Gastrocnemius medialis (tissue), 4 donors: ENCODE measurements at regions not wholly inside any gene's neighbourhood (a gene's known extent, or its start where the extent isn't known, plus 50 kb on each side); places are given as distances from the start of the nearest gene placed in this dataset.

ENCODE experiments used
- ATAC-seq, 2 donors: fragments of 150-250 bp; one replicate each; pipeline ENCODE4 v1.9.1; 2016
- DNase-seq, 2 donors: peaks; one replicate each; pipeline ENCODE4 v3.0.0-alpha.2; 2019
- H3K27ac ChIP-seq, 4 donors: fragments of 200-600 bp; sonication (generic); 1 replicate in 1 of 4; 2 replicates in 3 of 4; pipeline ENCODE4 v1.5.1; 2016 to 2018; ENCODE audit warnings: mild to moderate bottlenecking in 2 of 4, moderate library complexity in 1 of 4
- H3K27me3 ChIP-seq, 3 donors: fragments of 200-600 bp; sonication (generic) in 2 of 3; 1 replicate in 1 of 3; 2 replicates in 2 of 3; pipeline versions ENCODE4 v1.5.1 to v1.6.0; 2016 to 2019; ENCODE audit warnings: mild to moderate bottlenecking in 1 of 3, moderate library complexity in 1 of 3
- H3K36me3 ChIP-seq, 2 donors: fragments of 200-600 bp; sonication (generic) in 1 of 2; one replicate each; pipeline ENCODE4 v1.5.1; 2017 to 2018
- H3K4me1 ChIP-seq, 2 donors: fragments of 200-600 bp; sonication (generic) in 1 of 2; one replicate each; pipeline ENCODE4 v1.5.1; 2016 to 2017; ENCODE audit warnings: mild to moderate bottlenecking in 2 of 2
- H3K4me3 ChIP-seq, 4 donors: fragments of 200-600 bp; sonication (generic) in 3 of 4; 1 replicate in 1 of 4; 2 replicates in 3 of 4; pipeline ENCODE4 v1.5.1; 2016 to 2019; ENCODE audit warnings: mild to moderate bottlenecking in 2 of 4
- H3K9me3 ChIP-seq, 3 donors: fragments of 200-600 bp; sonication (generic) in 2 of 3; 1 replicate in 1 of 3; 2 replicates in 2 of 3; pipeline ENCODE4 v1.5.1; 2016 to 2019
- CTCF ChIP-seq, 5 experiments: fragments of 450-650 bp in 3 of 5; fragments of 200-600 bp in 2 of 5; sonication (generic) in 2 of 5; IDR thresholded peaks in 4 of 5; conservative IDR thresholded peaks in 1 of 5; 1 replicate in 4 of 5; 2 replicates in 1 of 5; pipeline ENCODE4 v1.5.1; 2016 to 2019; ENCODE audit warnings: antibody characterized with exemption in 5 of 5, mild to moderate bottlenecking in 3 of 5, moderate library complexity in 3 of 5
- POLR2A ChIP-seq, 2 donors: fragments of 450-650 bp; IDR thresholded peaks; one replicate each; pipeline ENCODE4 v1.6.1; 2017; ENCODE audit warnings: antibody characterized with exemption in 2 of 2, mild to moderate bottlenecking in 2 of 2, moderate library complexity in 2 of 2
- in situ Hi-C, 4 donors: fragments of 200-750 bp; cut with MboI; loops; one replicate each; pipeline versions ENCODE4 v1.15.0 to v1.8.0; 2017; ENCODE audit warnings: low sequenced_read_pairs in 4 of 4
- intact Hi-C: fragments of 100-400 bp; cut with DNase I; formaldehyde crosslinking; loops from one replicate; pipeline ENCODE4 v1.15.1; 2023; ENCODE audit warnings: low total_unique reads

- Histone ChIP-seq H3K4me1 (no peaks in the 10 kb centered on the region), H3K27me3 (no peaks in the 10 kb centered on the region), H3K4me3 (no peak overlapping the region), H3K27ac (no peak overlapping the region), H3K9me3 (no peaks in the 10 kb centered on the region), H3K36me3 (no peaks in the 10 kb centered on the region)
- intact Hi-C loops: no loop called here
- no peak for TF ChIP-seq CTCF (IDR thresholded peaks at IDR 0.05 in 4 of 5, conservative IDR thresholded peaks at IDR 0.05 in 1 of 5)
- no peak for TF ChIP-seq POLR2A (IDR thresholded peaks at IDR 0.05)
- ATAC-seq: no peak
- DNase-seq: no peak
- in situ Hi-C loops: no loop called here
These were observed 204.9 kb upstream of the RMST start for GRCh38 chr12:97257726-97258125.

GRCh38 chr12:97259098-97259497 is 203.5 kb upstream of the RMST start:
- Histone ChIP-seq H3K9me3 (no peaks in the 10 kb centered on the region), H3K27ac (no peak overlapping the region), H3K36me3 (no peaks in the 10 kb centered on the region), H3K27me3 (no peaks in the 10 kb centered on the region), H3K4me1 (no peaks in the 10 kb centered on the region), H3K4me3 (no peak overlapping the region)
- ATAC-seq (no peak), DNase-seq (no peak)
- TF ChIP-seq POLR2A (IDR thresholded peaks at IDR 0.05) (no peak), CTCF (IDR thresholded peaks at IDR 0.05 in 4 of 5, conservative IDR thresholded peaks at IDR 0.05 in 1 of 5) (no peak)
- in situ Hi-C loops (no loop called here), intact Hi-C loops (no loop called here)

- intact Hi-C loops: no loop called here
- in situ Hi-C loops: no loop called here
- DNase-seq: no peak
These were observed 201.8 kb upstream of the RMST start for GRCh38 chr12:97260786-97261185.

GRCh38 chr12:97267166-97267565 is 195.4 kb upstream of the RMST start:
- H3K9me3 ChIP-seq: no peaks in the 10 kb centered on the region
- ATAC-seq (no peak), DNase-seq (no peak)
- no peak overlapping the region for H3K27ac ChIP-seq
- H3K27me3 ChIP-seq: no peaks in the 10 kb centered on the region
- no peak overlapping the region for H3K4me3 ChIP-seq
- in situ Hi-C loops (no loop called here), intact Hi-C loops (no loop called here)
- H3K36me3 ChIP-seq: no peaks in the 10 kb centered on the region
- H3K4me1 ChIP-seq: no peaks in the 10 kb centered on the region
- TF ChIP-seq CTCF (IDR thresholded peaks at IDR 0.05 in 4 of 5, conservative IDR thresholded peaks at IDR 0.05 in 1 of 5) (no peak), POLR2A (IDR thresholded peaks at IDR 0.05) (no peak)

More at GRCh38 chr12:97260786-97261185, 201.8 kb upstream of the RMST start:
- H3K4me3 ChIP-seq: no peak overlapping the region
- no peak for ATAC-seq
- H3K4me1 ChIP-seq: no peaks in the 10 kb centered on the region
- TF ChIP-seq CTCF (IDR thresholded peaks at IDR 0.05 in 4 of 5, conservative IDR thresholded peaks at IDR 0.05 in 1 of 5) (no peak), POLR2A (IDR thresholded peaks at IDR 0.05) (no peak)
- H3K27me3 ChIP-seq: no peaks in the 10 kb centered on the region
- no peaks in the 10 kb centered on the region for H3K9me3 ChIP-seq
- no peaks in the 10 kb centered on the region for H3K36me3 ChIP-seq
- H3K27ac ChIP-seq: no peak overlapping the region

GRCh38 chr12:97267594-97268202 is 194.9 kb upstream of the RMST start:
- in situ Hi-C loops: no loop called here
- intact Hi-C loops: no loop called here
- H3K4me1 ChIP-seq: no peaks in the 10 kb centered on the region
- H3K9me3 ChIP-seq: no peaks in the 10 kb centered on the region
- H3K27ac ChIP-seq: no peak overlapping the region
- DNase-seq (no peak), ATAC-seq (no peak)
- TF ChIP-seq CTCF (IDR thresholded peaks at IDR 0.05 in 4 of 5, conservative IDR thresholded peaks at IDR 0.05 in 1 of 5) (no peak), POLR2A (IDR thresholded peaks at IDR 0.05) (no peak)
- no peak overlapping the region for H3K4me3 ChIP-seq
- H3K27me3 ChIP-seq: no peaks in the 10 kb centered on the region
- H3K36me3 ChIP-seq: no peaks in the 10 kb centered on the region
